WTC11 (cell line): ENCODE measurements at regions not wholly inside any gene's neighbourhood (a gene's known extent, or its start where the extent isn't known, plus 50 kb on each side); places are given as distances from the start of the nearest gene placed in this dataset.

Experiments used
- ATAC-seq: fragments of 200-7000 bp; cut with Tn5 transposase; 2 replicates; pipeline ENCODE4 v1.10.0; 2021; ENCODE audit warnings: mild to moderate bottlenecking, moderate library complexity
- CTCF ChIA-PET: fragments of 300-600 bp; sonication (Branson Sonifier 250); formaldehyde crosslinking; loops from one replicate; lab custom pipeline; 2021; ENCODE audit warnings: antibody characterized with exemption; lab: Charles Lee
- POLR2A ChIA-PET: fragments of 350-600 bp; sonication (Branson Sonifier 250); formaldehyde crosslinking; loops from one replicate; lab custom pipeline; 2021; ENCODE audit warnings: antibody characterized with exemption; lab: Charles Lee
- DNase-seq: peaks from one replicate; pipeline ENCODE4 v3.0.0; 2021; ENCODE audit warnings: low spot score
- H3K27ac Mint-ChIP-seq: 2 replicates; pipeline ENCODE4 v1.8.0; 2021; ENCODE audit warnings: mixed read lengths
- H3K27me3 Mint-ChIP-seq: 2 replicates; pipeline ENCODE4 v1.8.0; 2021; ENCODE audit warnings: low read depth, mild to moderate bottlenecking, moderate library complexity, mixed read lengths
- H3K36me3 Mint-ChIP-seq: 2 replicates; pipeline ENCODE4 v1.8.0; 2021; ENCODE audit warnings: mixed read lengths
- H3K4me1 Mint-ChIP-seq: 2 replicates; pipeline ENCODE4 v1.8.0; 2022; ENCODE audit warnings: mixed read lengths
- H3K4me3 Mint-ChIP-seq: 2 replicates; pipeline ENCODE4 v1.8.0; 2021; ENCODE audit warnings: mild to moderate bottlenecking, moderate library complexity, mixed read lengths
- H3K9me3 Mint-ChIP-seq: 2 replicates; pipeline ENCODE4 v1.8.0; 2021; ENCODE audit warnings: mixed read lengths
- ATF6 ChIP-seq: sonication (generic); formaldehyde crosslinking; IDR thresholded peaks from 2 replicates; pipeline ENCODE4 v1.8.1; 2023; ENCODE audit warnings: mild to moderate bottlenecking, missing genetic modification reagents
- CBFB ChIP-seq: sonication (generic); formaldehyde crosslinking; IDR thresholded peaks from 2 replicates; pipeline ENCODE4 v1.8.1; 2022; ENCODE audit warnings: mild to moderate bottlenecking, low read depth, missing genetic modification reagents
- CREM ChIP-seq: sonication (generic); formaldehyde crosslinking; IDR thresholded peaks from 2 replicates; pipeline ENCODE4 v1.8.1; 2022; ENCODE audit warnings: mild to moderate bottlenecking, missing genetic modification reagents, moderate library complexity
- ESRRA ChIP-seq: sonication (generic); formaldehyde crosslinking; IDR thresholded peaks from 2 replicates; pipeline ENCODE4 v1.8.1; 2022; ENCODE audit warnings: mild to moderate bottlenecking, missing genetic modification reagents, borderline replicate concordance
- GABPB1 ChIP-seq: sonication (generic); formaldehyde crosslinking; IDR thresholded peaks from 2 replicates; pipeline ENCODE4 v1.8.1; 2023; ENCODE audit warnings: mild to moderate bottlenecking, missing genetic modification reagents
- HMGXB4 ChIP-seq: sonication (generic); formaldehyde crosslinking; IDR thresholded peaks from 2 replicates; pipeline ENCODE4 v1.8.1; 2023; ENCODE audit warnings: mild to moderate bottlenecking, moderate library complexity, missing genetic modification reagents
- JAZF1 ChIP-seq: fragments of 250-450 bp; sonication (Bioruptor Pico); IDR thresholded peaks from 2 replicates; pipeline ENCODE4 v1.9.0; 2021; ENCODE audit warnings: moderate library complexity, mild to moderate bottlenecking, inconsistent platforms
- JUN ChIP-seq: sonication (generic); formaldehyde crosslinking; IDR thresholded peaks from 2 replicates; pipeline ENCODE4 v1.8.0; 2023; ENCODE audit warnings: mild to moderate bottlenecking, missing genetic modification reagents
- NFE2L1 ChIP-seq: sonication (generic); formaldehyde crosslinking; IDR thresholded peaks from 2 replicates; pipeline ENCODE4 v1.8.1; 2023; ENCODE audit warnings: missing genetic modification reagents
- PRRX2 ChIP-seq: fragments of 250-450 bp; sonication (Bioruptor Pico); IDR thresholded peaks from 2 replicates; pipeline ENCODE4 v1.8.0; 2021; ENCODE audit warnings: mild to moderate bottlenecking
- RELA ChIP-seq: sonication (generic); formaldehyde crosslinking; IDR thresholded peaks from 2 replicates; pipeline ENCODE4 v1.8.1; 2022; ENCODE audit warnings: missing genetic modification reagents, mild to moderate bottlenecking, borderline replicate concordance
- RORB ChIP-seq: fragments of 250-450 bp; sonication (Bioruptor Pico); IDR thresholded peaks from 2 replicates; pipeline ENCODE4 v1.9.0; 2021; ENCODE audit warnings: mild to moderate bottlenecking
- SOX15 ChIP-seq: fragments of 250-450 bp; sonication (Bioruptor Pico); IDR thresholded peaks from 2 replicates; pipeline ENCODE4 v1.9.0; 2021; ENCODE audit warnings: mild to moderate bottlenecking
- SP1 ChIP-seq: sonication (generic); formaldehyde crosslinking; conservative IDR thresholded peaks from 2 replicates; pipeline ENCODE4 v1.8.1; 2022; ENCODE audit warnings: missing genetic modification reagents
- STAT6 ChIP-seq: sonication (generic); formaldehyde crosslinking; conservative IDR thresholded peaks from 2 replicates; pipeline ENCODE4 v1.8.1; 2023; ENCODE audit warnings: mild to moderate bottlenecking, low read depth, missing genetic modification reagents, moderate library complexity
- USF2 ChIP-seq: sonication (generic); formaldehyde crosslinking; IDR thresholded peaks from 2 replicates; pipeline ENCODE4 v1.8.1; 2023; ENCODE audit warnings: mild to moderate bottlenecking, missing genetic modification reagents, moderate library complexity
- ZMAT4 ChIP-seq: fragments of 250-450 bp; sonication (Bioruptor Pico); IDR thresholded peaks from 2 replicates; pipeline ENCODE4 v1.9.0; 2021; ENCODE audit warnings: mild to moderate bottlenecking
- ZNF121 ChIP-seq: sonication (generic); formaldehyde crosslinking; IDR thresholded peaks from 2 replicates; pipeline ENCODE4 v1.8.0; 2023; ENCODE audit warnings: missing genetic modification reagents
- ZNF396 ChIP-seq: fragments of 250-450 bp; sonication (Bioruptor Pico); IDR thresholded peaks from 2 replicates; pipeline ENCODE4 v1.8.0; 2021; ENCODE audit warnings: mild to moderate bottlenecking, moderate library complexity, borderline replicate concordance
- TF ChIP-seq, protein P1 (sequence below): sonication (generic); formaldehyde crosslinking; IDR thresholded peaks from 2 replicates; pipeline ENCODE4 v1.8.0; 2022; ENCODE audit warnings: mild to moderate bottlenecking, missing genetic modification reagents
- TF ChIP-seq, protein P2 (sequence below): sonication (generic); formaldehyde crosslinking; IDR thresholded peaks from 2 replicates; pipeline ENCODE4 v1.8.1; 2023; ENCODE audit warnings: mild to moderate bottlenecking, missing genetic modification reagents, borderline replicate concordance

- TF ChIP-seq, protein P1, sequence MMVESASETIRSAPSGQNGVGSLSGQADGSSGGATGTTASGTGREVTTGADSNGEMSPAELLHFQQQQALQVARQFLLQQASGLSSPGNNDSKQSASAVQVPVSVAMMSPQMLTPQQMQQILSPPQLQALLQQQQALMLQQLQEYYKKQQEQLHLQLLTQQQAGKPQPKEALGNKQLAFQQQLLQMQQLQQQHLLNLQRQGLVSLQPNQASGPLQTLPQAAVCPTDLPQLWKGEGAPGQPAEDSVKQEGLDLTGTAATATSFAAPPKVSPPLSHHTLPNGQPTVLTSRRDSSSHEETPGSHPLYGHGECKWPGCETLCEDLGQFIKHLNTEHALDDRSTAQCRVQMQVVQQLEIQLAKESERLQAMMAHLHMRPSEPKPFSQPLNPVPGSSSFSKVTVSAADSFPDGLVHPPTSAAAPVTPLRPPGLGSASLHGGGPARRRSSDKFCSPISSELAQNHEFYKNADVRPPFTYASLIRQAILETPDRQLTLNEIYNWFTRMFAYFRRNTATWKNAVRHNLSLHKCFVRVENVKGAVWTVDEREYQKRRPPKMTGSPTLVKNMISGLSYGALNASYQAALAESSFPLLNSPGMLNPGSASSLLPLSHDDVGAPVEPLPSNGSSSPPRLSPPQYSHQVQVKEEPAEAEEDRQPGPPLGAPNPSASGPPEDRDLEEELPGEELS (CRISPR knock-in tag) = no peak
- no peak for TF ChIP-seq PRRX2
These were observed 869.4 kb upstream of the FRG1 start (continued) for GRCh38 chr4:189071241-189071640.

GRCh38 chr4:189073739-189074138 lies 866.9 kb upstream of the FRG1 start:
- Mint-ChIP-seq H3K27me3 (no peaks in the 10 kb centered on the region), H3K27ac (no peak overlapping the region), H3K4me1 (no peaks in the 10 kb centered on the region), H3K4me3 (no peak overlapping the region), H3K9me3 (peaks cover 9% of the 10 kb centered on the region), H3K36me3 (peaks cover 5% of the 10 kb centered on the region; the same call in 1 of the 2 replicates)
- POLR2A ChIA-PET = no interaction called here
- CTCF ChIA-PET = no interaction called here
- no peak for TF ChIP-seq USF2 (CRISPR knock-in tag)
- TF ChIP-seq ATF6 = no peak
- TF ChIP-seq ZNF396 (CRISPR knock-in tag) = no peak
- TF ChIP-seq ZNF121 = no peak
- no peak for TF ChIP-seq HMGXB4
- no peak for TF ChIP-seq ZMAT4 (CRISPR knock-in tag)
- TF ChIP-seq ESRRA (CRISPR knock-in tag) = no peak
- no peak for TF ChIP-seq GABPB1
- TF ChIP-seq SP1 (CRISPR knock-in tag) = no peak
- no peak for TF ChIP-seq JAZF1
- TF ChIP-seq CBFB (CRISPR knock-in tag) = no peak
- TF ChIP-seq, protein P2, sequence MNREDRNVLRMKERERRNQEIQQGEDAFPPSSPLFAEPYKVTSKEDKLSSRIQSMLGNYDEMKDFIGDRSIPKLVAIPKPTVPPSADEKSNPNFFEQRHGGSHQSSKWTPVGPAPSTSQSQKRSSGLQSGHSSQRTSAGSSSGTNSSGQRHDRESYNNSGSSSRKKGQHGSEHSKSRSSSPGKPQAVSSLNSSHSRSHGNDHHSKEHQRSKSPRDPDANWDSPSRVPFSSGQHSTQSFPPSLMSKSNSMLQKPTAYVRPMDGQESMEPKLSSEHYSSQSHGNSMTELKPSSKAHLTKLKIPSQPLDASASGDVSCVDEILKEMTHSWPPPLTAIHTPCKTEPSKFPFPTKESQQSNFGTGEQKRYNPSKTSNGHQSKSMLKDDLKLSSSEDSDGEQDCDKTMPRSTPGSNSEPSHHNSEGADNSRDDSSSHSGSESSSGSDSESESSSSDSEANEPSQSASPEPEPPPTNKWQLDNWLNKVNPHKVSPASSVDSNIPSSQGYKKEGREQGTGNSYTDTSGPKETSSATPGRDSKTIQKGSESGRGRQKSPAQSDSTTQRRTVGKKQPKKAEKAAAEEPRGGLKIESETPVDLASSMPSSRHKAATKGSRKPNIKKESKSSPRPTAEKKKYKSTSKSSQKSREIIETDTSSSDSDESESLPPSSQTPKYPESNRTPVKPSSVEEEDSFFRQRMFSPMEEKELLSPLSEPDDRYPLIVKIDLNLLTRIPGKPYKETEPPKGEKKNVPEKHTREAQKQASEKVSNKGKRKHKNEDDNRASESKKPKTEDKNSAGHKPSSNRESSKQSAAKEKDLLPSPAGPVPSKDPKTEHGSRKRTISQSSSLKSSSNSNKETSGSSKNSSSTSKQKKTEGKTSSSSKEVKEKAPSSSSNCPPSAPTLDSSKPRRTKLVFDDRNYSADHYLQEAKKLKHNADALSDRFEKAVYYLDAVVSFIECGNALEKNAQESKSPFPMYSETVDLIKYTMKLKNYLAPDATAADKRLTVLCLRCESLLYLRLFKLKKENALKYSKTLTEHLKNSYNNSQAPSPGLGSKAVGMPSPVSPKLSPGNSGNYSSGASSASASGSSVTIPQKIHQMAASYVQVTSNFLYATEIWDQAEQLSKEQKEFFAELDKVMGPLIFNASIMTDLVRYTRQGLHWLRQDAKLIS (CRISPR knock-in tag) = no peak
- TF ChIP-seq, protein P1 (CRISPR knock-in tag) = no peak
- TF ChIP-seq STAT6 (CRISPR knock-in tag) = no peak
- no peak for TF ChIP-seq SOX15 (CRISPR knock-in tag)
- no peak for TF ChIP-seq RORB (CRISPR knock-in tag)
- TF ChIP-seq RELA (CRISPR knock-in tag) = no peak
- TF ChIP-seq NFE2L1 = no peak
- TF ChIP-seq JUN (CRISPR knock-in tag) = no peak
- TF ChIP-seq CREM = no peak
- DNase-seq (no peak), ATAC-seq (no peak)
